Neutrophil (primary cell): ENCODE measurements at regions not wholly inside any gene's neighbourhood (a gene's known extent, or its start where the extent isn't known, plus 50 kb on each side); places are given as distances from the start of the nearest gene placed in this dataset.

Source experiments
- H3K27ac ChIP-seq: fragments of 200-600 bp; sonication (generic); 2 replicates; pipeline ENCODE4 v1.5.1; 2016; ENCODE audit warnings: mild to moderate bottlenecking, moderate library complexity
- H3K27me3 ChIP-seq: fragments of 200-600 bp; sonication (generic); 2 replicates; pipeline ENCODE4 v1.6.0; 2016; ENCODE audit warnings: mild to moderate bottlenecking
- H3K36me3 ChIP-seq: fragments of 200-600 bp; sonication (generic); 2 replicates; pipeline ENCODE4 v1.5.1; 2017
- H3K4me1 ChIP-seq, 2 experiments: fragments of 200-600 bp in 1 of 2; sonication (generic) in 1 of 2; 1 replicate in 1 of 2; 2 replicates in 1 of 2; pipeline versions ENCODE4 v1.5.1 to v1.6.1; 2013 to 2016; ENCODE audit warnings: low read depth in 1 of 2, low read length in 1 of 2, mild to moderate bottlenecking in 1 of 2, moderate library complexity in 1 of 2; ENCODE audit not compliant: control insufficient read depth in 1 of 2, insufficient read depth in 1 of 2
- H3K4me3 ChIP-seq, 2 experiments: fragments of 200-600 bp in 1 of 2; sonication (generic) in 1 of 2; 1 replicate in 1 of 2; 2 replicates in 1 of 2; pipeline ENCODE4 v1.5.1; 2013 to 2016; ENCODE audit warnings: low read depth in 1 of 2, low read length in 1 of 2, mild to moderate bottlenecking in 1 of 2, moderate library complexity in 1 of 2
- H3K9me3 ChIP-seq: fragments of 200-600 bp; sonication (generic); 2 replicates; pipeline ENCODE4 v1.5.1; 2016
- TF ChIP-seq, protein P1 (sequence below): fragments of 200-600 bp; sonication (generic); IDR thresholded peaks from 2 replicates; pipeline ENCODE4 v1.5.1; 2016; ENCODE audit warnings: antibody characterized with exemption

DNA sequence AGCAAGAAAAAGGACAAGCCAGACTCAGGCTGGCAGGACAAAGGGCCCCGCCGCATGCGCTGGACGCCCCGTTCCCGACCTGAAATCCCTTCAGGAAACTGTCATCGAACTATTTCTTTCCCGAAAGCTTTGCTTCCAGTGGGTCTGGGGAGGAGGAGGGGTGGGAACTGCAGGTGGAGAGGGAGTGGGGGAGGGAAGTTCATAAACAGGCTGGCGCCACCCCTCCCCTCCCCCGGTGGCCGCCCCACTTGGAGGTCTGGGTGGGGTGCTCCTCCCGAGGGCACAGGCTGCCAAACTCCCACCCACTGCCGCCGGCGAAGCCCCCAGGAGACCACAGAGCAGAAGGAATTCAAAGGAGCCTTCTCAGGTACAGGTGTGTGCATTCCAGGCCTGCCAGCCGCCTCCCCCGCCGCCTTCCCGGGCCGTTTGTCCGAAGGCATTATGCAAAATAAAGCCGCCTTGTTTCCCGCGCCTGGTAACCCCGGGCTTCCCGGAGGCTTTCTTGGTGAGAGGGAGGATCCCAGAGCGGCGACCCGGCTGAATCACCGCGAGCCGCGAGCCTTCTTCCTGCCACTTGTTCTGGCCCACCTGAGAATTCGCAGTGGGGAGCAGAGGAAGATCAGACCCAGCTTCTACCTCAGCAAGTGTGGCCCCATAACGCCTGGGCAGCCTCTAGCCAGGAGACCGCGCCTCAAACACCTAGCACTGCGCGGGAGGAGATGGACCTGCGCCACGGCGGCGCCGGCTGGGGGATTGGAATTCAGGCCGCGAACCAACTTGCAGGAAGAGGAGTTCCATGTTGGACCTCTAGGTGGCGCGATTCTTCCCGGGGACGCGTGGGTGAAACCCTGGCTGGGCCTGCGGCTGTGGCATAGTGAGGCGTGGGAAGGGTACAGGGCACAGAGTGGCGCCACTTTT, 101.9 kb downstream of the FOXI3 start:
- TF ChIP-seq, protein P1, sequence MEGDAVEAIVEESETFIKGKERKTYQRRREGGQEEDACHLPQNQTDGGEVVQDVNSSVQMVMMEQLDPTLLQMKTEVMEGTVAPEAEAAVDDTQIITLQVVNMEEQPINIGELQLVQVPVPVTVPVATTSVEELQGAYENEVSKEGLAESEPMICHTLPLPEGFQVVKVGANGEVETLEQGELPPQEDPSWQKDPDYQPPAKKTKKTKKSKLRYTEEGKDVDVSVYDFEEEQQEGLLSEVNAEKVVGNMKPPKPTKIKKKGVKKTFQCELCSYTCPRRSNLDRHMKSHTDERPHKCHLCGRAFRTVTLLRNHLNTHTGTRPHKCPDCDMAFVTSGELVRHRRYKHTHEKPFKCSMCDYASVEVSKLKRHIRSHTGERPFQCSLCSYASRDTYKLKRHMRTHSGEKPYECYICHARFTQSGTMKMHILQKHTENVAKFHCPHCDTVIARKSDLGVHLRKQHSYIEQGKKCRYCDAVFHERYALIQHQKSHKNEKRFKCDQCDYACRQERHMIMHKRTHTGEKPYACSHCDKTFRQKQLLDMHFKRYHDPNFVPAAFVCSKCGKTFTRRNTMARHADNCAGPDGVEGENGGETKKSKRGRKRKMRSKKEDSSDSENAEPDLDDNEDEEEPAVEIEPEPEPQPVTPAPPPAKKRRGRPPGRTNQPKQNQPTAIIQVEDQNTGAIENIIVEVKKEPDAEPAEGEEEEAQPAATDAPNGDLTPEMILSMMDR, result peak; percentile 51
- Histone ChIP-seq H3K4me1 (no peaks in the 10 kb centered on the region), H3K27me3 (peaks cover 67% of the 10 kb centered on the region), H3K36me3 (no peaks in the 10 kb centered on the region), H3K27ac (no peak overlapping the region), H3K4me3 (no peak overlapping the region), H3K9me3 (no peaks in the 10 kb centered on the region)

DNA sequence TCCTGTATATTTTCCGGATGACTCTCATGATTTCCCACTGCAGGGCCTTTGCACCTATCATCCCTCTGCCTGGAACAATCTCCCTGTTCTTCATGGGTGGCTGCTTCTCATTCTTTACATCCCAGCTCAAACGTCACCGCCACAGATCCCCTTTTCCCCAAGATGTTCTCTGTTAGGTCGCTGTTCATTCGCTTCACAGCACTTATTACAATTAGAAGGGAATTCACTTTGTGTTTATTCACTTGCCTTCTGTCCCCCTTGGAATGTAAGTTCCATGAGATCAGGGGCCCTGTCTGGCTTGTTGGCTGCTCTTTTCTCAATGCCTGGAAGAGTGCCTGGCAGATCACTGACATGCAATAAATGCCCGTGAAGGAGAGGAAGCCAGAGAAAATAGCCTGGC, 106.7 kb downstream of the FOXI3 start:
- Histone ChIP-seq H3K4me1 (no peaks in the 10 kb centered on the region), H3K36me3 (no peaks in the 10 kb centered on the region), H3K27ac (no peak overlapping the region), H3K9me3 (no peaks in the 10 kb centered on the region), H3K4me3 (no peak overlapping the region), H3K27me3 (peaks cover 36% of the 10 kb centered on the region)
- TF ChIP-seq, protein P1, result no peak

DNA sequence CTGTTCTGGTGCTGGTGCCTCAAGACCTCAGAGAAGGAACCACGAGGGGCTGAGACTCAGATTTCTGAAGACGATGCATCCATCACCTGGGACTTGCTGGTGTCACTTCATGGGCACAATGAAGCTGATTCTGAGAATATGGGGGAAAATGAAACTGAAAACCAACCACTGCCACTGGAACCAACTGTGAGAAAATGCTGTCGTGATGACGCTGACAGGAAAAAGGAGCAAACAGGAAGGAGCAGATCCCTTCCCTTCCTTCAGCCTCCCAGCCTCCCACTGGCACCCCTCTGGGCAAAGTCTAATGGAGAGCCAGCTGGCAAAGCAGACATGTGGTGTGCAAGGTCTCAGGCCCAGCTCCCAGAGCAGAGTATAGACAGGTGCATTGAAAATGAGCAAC, 109.7 kb downstream of the FOXI3 start:
- no peaks in the 10 kb centered on the region for H3K9me3 ChIP-seq
- H3K27ac ChIP-seq, result no peak overlapping the region
- H3K36me3 ChIP-seq, result no peaks in the 10 kb centered on the region
- TF ChIP-seq, protein P1, result no peak
- peaks cover 8% of the 10 kb centered on the region for H3K27me3 ChIP-seq
- no peak overlapping the region for H3K4me3 ChIP-seq
- H3K4me1 ChIP-seq, result no peaks in the 10 kb centered on the region

DNA sequence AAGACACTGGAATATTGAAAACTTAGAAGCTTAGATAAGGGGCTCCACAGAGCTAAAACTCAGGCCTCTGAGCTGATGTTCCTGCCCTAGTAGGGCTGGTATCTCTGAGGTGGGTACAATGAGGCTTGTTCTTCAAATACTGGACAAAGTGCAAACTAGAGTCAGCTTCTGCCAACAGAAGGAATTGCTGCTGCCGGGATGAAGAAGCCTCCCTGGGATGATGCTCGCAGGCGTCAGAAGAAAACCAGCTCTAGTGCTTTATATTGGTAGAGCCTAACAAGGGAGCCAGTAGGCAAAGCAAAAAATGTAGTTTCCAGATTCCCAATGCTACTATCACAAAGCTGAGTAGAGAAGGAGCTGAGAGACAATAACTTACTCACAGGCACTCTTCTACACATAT, 118.1 kb downstream of the FOXI3 start:
- H3K27ac ChIP-seq, result no peak overlapping the region
- TF ChIP-seq, protein P1, result no peak
- H3K36me3 ChIP-seq, result no peaks in the 10 kb centered on the region
- H3K4me1 ChIP-seq, result no peaks in the 10 kb centered on the region
- no peak overlapping the region for H3K4me3 ChIP-seq
- peaks cover 45% of the 10 kb centered on the region for H3K27me3 ChIP-seq
- no peaks in the 10 kb centered on the region for H3K9me3 ChIP-seq

DNA sequence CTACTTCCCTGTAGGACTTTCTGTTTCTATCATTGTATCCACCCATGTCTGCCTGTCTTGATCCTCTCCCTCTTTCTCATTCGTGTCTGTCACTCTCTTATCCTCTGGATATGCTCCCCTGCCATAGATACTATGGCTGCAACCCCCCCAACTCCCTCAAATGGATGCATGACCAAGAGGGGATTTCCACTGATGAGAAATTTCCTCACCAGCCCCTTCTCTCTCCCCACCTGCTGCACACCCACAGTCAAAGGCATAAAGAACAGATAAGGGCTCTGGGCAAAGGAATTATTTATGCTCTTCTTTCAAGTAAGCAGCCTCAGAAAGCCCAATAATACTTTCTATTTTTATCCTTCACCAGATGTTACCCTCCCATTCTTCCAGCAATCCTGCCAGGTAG, 121.3 kb downstream of the FOXI3 start:
- no peaks in the 10 kb centered on the region for H3K4me1 ChIP-seq
- TF ChIP-seq, protein P1, result no peak
- H3K27ac ChIP-seq, result no peak overlapping the region
- H3K36me3 ChIP-seq, result no peaks in the 10 kb centered on the region
- no peak overlapping the region for H3K4me3 ChIP-seq
- H3K27me3 ChIP-seq, result peaks cover 50% of the 10 kb centered on the region
- no peaks in the 10 kb centered on the region for H3K9me3 ChIP-seq
